Panc1 (cell line): ENCODE measurements at regions not wholly inside any gene's neighbourhood (a gene's known extent, or its start where the extent isn't known, plus 50 kb on each side); places are given as distances from the start of the nearest gene placed in this dataset.

Experiments
- ATAC-seq: fragments of 200-7000 bp; cut with Tn5 transposase; 2 replicates; pipeline ENCODE4 v1.9.1; 2020; ENCODE audit warnings: mild to moderate bottlenecking, moderate library complexity
- BruUV-seq: library from RNA; stranded (reverse); fragments of 400-500 nt; replicated peaks from 2 replicates; lab custom pipeline; 2021; lab: Mats Ljungman, UMichigan
- CTCF ChIA-PET: fragments of 300-600 bp; sonication (Branson Sonifier 250); formaldehyde crosslinking; loops from one replicate; lab custom pipeline; 2022; ENCODE audit warnings: antibody characterized with exemption; lab: Charles Lee
- POLR2A ChIA-PET: fragments of 300-600 bp; sonication (Branson Sonifier 250); formaldehyde crosslinking; loops from one replicate; lab custom pipeline; 2022; ENCODE audit warnings: antibody characterized with exemption; lab: Charles Lee
- DNase-seq: peaks from one replicate; pipeline ENCODE4 v3.0.0-alpha.2; 2010; ENCODE audit warnings: low read depth, low spot score
- H3K27ac ChIP-seq: 2 replicates; pipeline ENCODE4 v1.5.1; 2011; ENCODE audit warnings: mild to moderate bottlenecking, low read length, inconsistent platforms
- H3K27me3 ChIP-seq: fragments of 200-500 bp; sonication (Bioruptor generic); 2 replicates; pipeline ENCODE4 v1.6.0; 2014; ENCODE audit warnings: low read length, inconsistent platforms; ENCODE audit not compliant: control insufficient read depth, insufficient read depth
- H3K36me3 ChIP-seq: fragments of 200-500 bp; sonication (Bioruptor generic); 2 replicates; pipeline ENCODE4 v1.5.1; 2014; ENCODE audit warnings: inconsistent platforms, mild to moderate bottlenecking, low read length, moderate library complexity; ENCODE audit not compliant: control insufficient read depth, insufficient read depth
- H3K4me1 ChIP-seq: 2 replicates; pipeline ENCODE4 v1.5.1; 2011; ENCODE audit warnings: inconsistent platforms, mild to moderate bottlenecking, low read length, moderate library complexity; ENCODE audit not compliant: control insufficient read depth, insufficient read depth
- H3K4me3 ChIP-seq, 2 experiments: 2 replicates each; pipeline ENCODE4 v1.5.1; 2011 to 2012; ENCODE audit warnings: low read depth in 2 of 2, low read length in 2 of 2, mild to moderate bottlenecking in 2 of 2, inconsistent platforms in 1 of 2, moderate library complexity in 1 of 2
- H3K9me3 ChIP-seq: fragments of 200-500 bp; sonication (Bioruptor generic); 2 replicates; pipeline ENCODE4 v1.5.1; 2014; ENCODE audit warnings: low read depth, mild to moderate bottlenecking, inconsistent platforms, low read length, moderate library complexity; ENCODE audit not compliant: control insufficient read depth, insufficient read depth
- CTCF ChIP-seq: fragments of 450-650 bp; IDR thresholded peaks from 2 replicates; pipeline ENCODE4 v1.5.1; 2017; ENCODE audit warnings: mild to moderate bottlenecking
- POLR2AphosphoS5 ChIP-seq: IDR thresholded peaks from 2 replicates; pipeline ENCODE4 v1.6.1; 2012; ENCODE audit warnings: mild to moderate bottlenecking, low read depth, low read length, moderate library complexity
- SIN3A ChIP-seq: IDR thresholded peaks from 2 replicates; pipeline ENCODE4 v1.6.1; 2012; ENCODE audit warnings: low read depth, mild to moderate bottlenecking, low read length, moderate library complexity, borderline replicate concordance; ENCODE audit not compliant: insufficient read depth
- TCF7L2 ChIP-seq: IDR thresholded peaks from 2 replicates; pipeline ENCODE4 v1.6.1; 2011; ENCODE audit warnings: mild to moderate bottlenecking, low read depth, low read length, inconsistent platforms
- in situ Hi-C: cut with HindIII; loops from 2 replicates; pipeline ENCODE4 v1.10.0; 2016; ENCODE audit warnings: low sequenced_read_pairs, low pct_unique_long_range_greater_than_20kb
- intact Hi-C: fragments of 100-400 bp; cut with micrococcal nuclease; formaldehyde crosslinking; loops from one replicate; pipeline ENCODE4 v1.10.0; 2022; ENCODE audit not compliant: unreplicated experiment
- TF ChIP-seq, protein P1 (sequence below), 2 experiments: IDR thresholded peaks; 2 replicates each; pipeline ENCODE4 v1.6.1; 2011 to 2012; ENCODE audit warnings: low read depth in 2 of 2, control low read depth in 1 of 2, low read length in 1 of 2, mild to moderate bottlenecking in 1 of 2, moderate library complexity in 1 of 2; ENCODE audit not compliant: insufficient read depth in 1 of 2

DNA sequence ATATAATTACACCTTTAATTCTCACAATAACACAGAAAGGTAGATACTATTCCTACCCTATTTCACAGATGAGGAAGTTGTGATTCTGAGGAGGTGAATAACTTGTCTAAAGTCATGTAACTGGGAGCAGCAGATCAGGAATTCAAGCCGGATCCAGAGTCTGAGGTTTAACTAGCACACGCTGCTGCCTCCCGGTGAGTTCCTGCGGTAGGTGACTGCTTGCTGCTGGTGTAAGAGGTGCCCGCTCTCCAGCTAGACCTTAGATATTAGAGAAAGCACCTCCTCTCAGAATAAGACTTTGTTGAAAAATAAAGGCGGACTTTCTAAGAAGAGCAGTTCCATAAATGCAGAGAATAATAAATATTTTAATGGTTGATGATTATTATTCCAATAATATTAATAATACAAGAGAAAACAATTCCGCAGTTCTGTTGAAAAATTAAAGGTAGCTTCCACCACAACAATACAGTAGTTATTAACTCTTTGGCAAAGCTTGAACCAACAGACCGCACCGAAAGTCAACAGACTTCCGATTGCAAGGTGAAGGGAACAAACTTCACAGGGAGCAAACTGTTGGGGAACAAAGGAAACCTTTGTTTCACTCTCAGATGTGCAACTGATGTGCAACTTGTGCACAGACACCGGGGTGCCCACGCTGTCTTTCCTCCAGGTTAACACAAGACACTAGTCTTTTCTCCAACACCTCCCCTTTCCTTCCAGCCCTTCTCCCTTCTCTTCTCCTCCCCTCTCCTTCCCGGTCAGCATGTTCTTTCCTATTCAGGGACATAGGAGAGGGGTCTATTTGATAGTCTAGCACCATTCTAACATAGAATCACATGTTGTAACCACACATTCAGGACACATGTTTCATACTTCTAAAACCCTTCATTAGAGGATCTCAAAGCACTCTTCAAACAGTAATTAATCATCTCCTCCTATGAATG lies 73.2 kb upstream of the EGLN3 start:
- intact Hi-C loops, result no loop called here
- TF ChIP-seq, protein P1, sequence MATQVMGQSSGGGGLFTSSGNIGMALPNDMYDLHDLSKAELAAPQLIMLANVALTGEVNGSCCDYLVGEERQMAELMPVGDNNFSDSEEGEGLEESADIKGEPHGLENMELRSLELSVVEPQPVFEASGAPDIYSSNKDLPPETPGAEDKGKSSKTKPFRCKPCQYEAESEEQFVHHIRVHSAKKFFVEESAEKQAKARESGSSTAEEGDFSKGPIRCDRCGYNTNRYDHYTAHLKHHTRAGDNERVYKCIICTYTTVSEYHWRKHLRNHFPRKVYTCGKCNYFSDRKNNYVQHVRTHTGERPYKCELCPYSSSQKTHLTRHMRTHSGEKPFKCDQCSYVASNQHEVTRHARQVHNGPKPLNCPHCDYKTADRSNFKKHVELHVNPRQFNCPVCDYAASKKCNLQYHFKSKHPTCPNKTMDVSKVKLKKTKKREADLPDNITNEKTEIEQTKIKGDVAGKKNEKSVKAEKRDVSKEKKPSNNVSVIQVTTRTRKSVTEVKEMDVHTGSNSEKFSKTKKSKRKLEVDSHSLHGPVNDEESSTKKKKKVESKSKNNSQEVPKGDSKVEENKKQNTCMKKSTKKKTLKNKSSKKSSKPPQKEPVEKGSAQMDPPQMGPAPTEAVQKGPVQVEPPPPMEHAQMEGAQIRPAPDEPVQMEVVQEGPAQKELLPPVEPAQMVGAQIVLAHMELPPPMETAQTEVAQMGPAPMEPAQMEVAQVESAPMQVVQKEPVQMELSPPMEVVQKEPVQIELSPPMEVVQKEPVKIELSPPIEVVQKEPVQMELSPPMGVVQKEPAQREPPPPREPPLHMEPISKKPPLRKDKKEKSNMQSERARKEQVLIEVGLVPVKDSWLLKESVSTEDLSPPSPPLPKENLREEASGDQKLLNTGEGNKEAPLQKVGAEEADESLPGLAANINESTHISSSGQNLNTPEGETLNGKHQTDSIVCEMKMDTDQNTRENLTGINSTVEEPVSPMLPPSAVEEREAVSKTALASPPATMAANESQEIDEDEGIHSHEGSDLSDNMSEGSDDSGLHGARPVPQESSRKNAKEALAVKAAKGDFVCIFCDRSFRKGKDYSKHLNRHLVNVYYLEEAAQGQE (IDR thresholded peaks at IDR 0.05; ENCODE audit: insufficient read depth in 1 of 2, low read depth in 2 of 2, low read length in 1 of 2), result no peak
- TF ChIP-seq CTCF (no peak), TCF7L2 (no peak), SIN3A (no peak), POLR2AphosphoS5 (no peak)
- BruUV-seq, result no TSS peak
- ChIA-PET CTCF (no interaction called here), POLR2A (no interaction called here)
- no peak for DNase-seq
- in situ Hi-C loops, result no loop called here
- Histone ChIP-seq H3K4me1 (no peaks in the 10 kb centered on the region), H3K36me3 (no peaks in the 10 kb centered on the region; the same call in 1 of the 2 replicates), H3K27ac (no peak overlapping the region), H3K27me3 (no peaks in the 10 kb centered on the region), H3K9me3 (no peaks in the 10 kb centered on the region), H3K4me3 (no peak overlapping the region)
- no peak for ATAC-seq

- H3K27me3 ChIP-seq, result no peaks in the 10 kb centered on the region
- no peaks in the 10 kb centered on the region for H3K4me1 ChIP-seq
- in situ Hi-C loops (no loop called here), intact Hi-C loops (no loop called here)
- no peak for TF ChIP-seq TCF7L2
- TF ChIP-seq CTCF, result no peak
- TF ChIP-seq POLR2AphosphoS5, result no peak
- TF ChIP-seq SIN3A, result no peak
- TF ChIP-seq, protein P1 (IDR thresholded peaks at IDR 0.05; ENCODE audit: insufficient read depth in 1 of 2, low read depth in 2 of 2, low read length in 1 of 2), result no peak
- no TSS peak for BruUV-seq
- no peak for ATAC-seq
- ChIA-PET POLR2A (no interaction called here), CTCF (no interaction called here)
- no peaks in the 10 kb centered on the region for H3K9me3 ChIP-seq
- H3K36me3 ChIP-seq, result no peaks in the 10 kb centered on the region; the same call in 1 of the 2 replicates
- DNase-seq, result no peak
- no peak overlapping the region for H3K4me3 ChIP-seq
- no peak overlapping the region for H3K27ac ChIP-seq
Measured at GRCh38 chr14:34021096-34021495, 70.2 kb upstream of the EGLN3 start.
